Natural killer cell (primary cell): ENCODE measurements at regions not wholly inside any gene's neighbourhood (a gene's known extent, or its start where the extent isn't known, plus 50 kb on each side); places are given as distances from the start of the nearest gene placed in this dataset.

ENCODE experiments used
- ATAC-seq, 3 donors: fragments of 150-1000 bp in 2 of 3; fragments of 200-7000 bp in 1 of 3; cut with Tn5 transposase; 1 replicate in 1 of 3; 2 replicates in 2 of 3; pipeline ENCODE4 v1.10.0; 2021; ENCODE audit warnings: mild to moderate bottlenecking in 2 of 3, moderate library complexity in 2 of 3
- DNase-seq, 2 donors: peaks; one replicate each; pipeline versions ENCODE4 v3.0.0 to v3.0.0-alpha.2; 2013 to 2021; ENCODE audit warnings: mixed read lengths in 1 of 2
- H3K27ac ChIP-seq: one replicate; pipeline ENCODE4 v1.5.1; 2013; ENCODE audit warnings: mild to moderate bottlenecking, low read length
- H3K27me3 ChIP-seq: one replicate; pipeline ENCODE4 v1.6.1; 2013; ENCODE audit warnings: low read length; ENCODE audit not compliant: control insufficient read depth, insufficient read depth
- H3K36me3 ChIP-seq: one replicate; pipeline ENCODE4 v1.6.1; 2013; ENCODE audit warnings: low read length; ENCODE audit not compliant: control insufficient read depth, insufficient read depth
- H3K4me1 ChIP-seq: one replicate; pipeline ENCODE4 v1.6.1; 2013; ENCODE audit warnings: low read length; ENCODE audit not compliant: control insufficient read depth, insufficient read depth
- H3K4me3 ChIP-seq: one replicate; pipeline ENCODE4 v1.5.1; 2013; ENCODE audit warnings: low read length
- H3K9me3 ChIP-seq: one replicate; pipeline ENCODE4 v1.6.1; 2013; ENCODE audit warnings: low read length; ENCODE audit not compliant: control insufficient read depth, insufficient read depth
- H3K27ac Mint-ChIP-seq, 2 donors: one replicate each; pipeline ENCODE4 v1.8.0; 2022; ENCODE audit warnings: mild to moderate bottlenecking in 2 of 2, mixed read lengths in 2 of 2, moderate library complexity in 1 of 2
- H3K27me3 Mint-ChIP-seq, 2 donors: one replicate each; pipeline ENCODE4 v1.8.0; 2022; ENCODE audit warnings: low read depth in 2 of 2, mixed read lengths in 2 of 2
- H3K36me3 Mint-ChIP-seq: one replicate; pipeline ENCODE4 v1.8.0; 2022; ENCODE audit warnings: mixed read lengths
- H3K4me1 Mint-ChIP-seq, 2 donors: one replicate each; pipeline ENCODE4 v1.8.0; 2022; ENCODE audit warnings: mixed read lengths in 2 of 2
- H3K4me3 Mint-ChIP-seq: one replicate; pipeline ENCODE4 v1.8.0; 2022; ENCODE audit warnings: mild to moderate bottlenecking, moderate library complexity, mixed read lengths
- H3K9me3 Mint-ChIP-seq, 2 donors: one replicate each; pipeline ENCODE4 v1.8.0; 2022; ENCODE audit warnings: mixed read lengths in 2 of 2
- CTCF ChIP-seq: fragments of 200-600 bp; IDR thresholded peaks from one replicate; pipeline ENCODE4 v1.8.0; 2022; ENCODE audit warnings: antibody characterized with exemption
- WGBS: methylation state at CpG from one replicate; pipeline ENCODE4 v1.1.7; 2013; ENCODE audit warnings: missing lambda C conversion rate; ENCODE audit not compliant: insufficient coverage; 5-methylcytosine and 5-hydroxymethylcytosine counted together
- intact Hi-C: fragments of 100-400 bp; cut with micrococcal nuclease; formaldehyde crosslinking; loops from one replicate; pipeline ENCODE4 v1.14.2; 2022

GRCh38 chr2:220850116-220850515 lies 722.0 kb downstream of the EPHA4 start:
- Mint-ChIP-seq H3K9me3 (peaks cover 0 to 2% of the 10 kb centered on the region in 2 donors), H3K36me3 (no peaks in the 10 kb centered on the region), H3K27me3 (peaks cover 0 to 9% of the 10 kb centered on the region in 2 donors), H3K4me3 (no peak overlapping the region), H3K27ac (no peak overlapping the region), H3K4me1 (no peaks in the 10 kb centered on the region)
- Histone ChIP-seq H3K4me1 (no peaks in the 10 kb centered on the region), H3K36me3 (no peaks in the 10 kb centered on the region), H3K4me3 (no peak overlapping the region), H3K9me3 (no peaks in the 10 kb centered on the region), H3K27ac (no peak overlapping the region), H3K27me3 (no peaks in the 10 kb centered on the region)
- intact Hi-C loops, result no loop called here
- TF ChIP-seq CTCF, result no peak
- no peak for ATAC-seq
- DNase-seq, result no peak
- WGBS, result 88% methylated on average over 3 of the region's 3 CpGs

GRCh38 chr2:220855296-220855695 lies 716.8 kb downstream of the EPHA4 start:
- Histone ChIP-seq H3K27me3 (no peaks in the 10 kb centered on the region), H3K36me3 (no peaks in the 10 kb centered on the region), H3K9me3 (no peaks in the 10 kb centered on the region), H3K27ac (no peak overlapping the region), H3K4me3 (no peak overlapping the region), H3K4me1 (no peaks in the 10 kb centered on the region)
- H3K4me1 Mint-ChIP-seq, result no peaks in the 10 kb centered on the region
- H3K27ac Mint-ChIP-seq, result no peak overlapping the region
- H3K4me3 Mint-ChIP-seq, result no peak overlapping the region
- peaks cover 0 to 3% of the 10 kb centered on the region in 2 donors for H3K27me3 Mint-ChIP-seq
- ATAC-seq (no peak), DNase-seq (no peak)
- peaks cover 2 to 3% of the 10 kb centered on the region in 2 donors for H3K9me3 Mint-ChIP-seq
- 69% methylated on average over 1 of the region's 2 CpGs for WGBS
- intact Hi-C loops, result no loop called here
- H3K36me3 Mint-ChIP-seq, result no peaks in the 10 kb centered on the region
- TF ChIP-seq CTCF, result no peak

GRCh38 chr2:220856486-220856885 lies 715.6 kb downstream of the EPHA4 start:
- no peak overlapping the region for H3K27ac Mint-ChIP-seq
- Histone ChIP-seq H3K4me1 (no peaks in the 10 kb centered on the region), H3K27me3 (no peaks in the 10 kb centered on the region), H3K27ac (no peak overlapping the region), H3K4me3 (no peak overlapping the region), H3K9me3 (no peaks in the 10 kb centered on the region), H3K36me3 (no peaks in the 10 kb centered on the region)
- no peaks in the 10 kb centered on the region for H3K36me3 Mint-ChIP-seq
- 100% methylated on average over 1 of the region's 2 CpGs for WGBS
- H3K27me3 Mint-ChIP-seq, result peaks cover 0 to 3% of the 10 kb centered on the region in 2 donors
- H3K9me3 Mint-ChIP-seq, result peaks cover 2 to 3% of the 10 kb centered on the region in 2 donors
- H3K4me1 Mint-ChIP-seq, result no peaks in the 10 kb centered on the region
- no peak for ATAC-seq
- TF ChIP-seq CTCF, result no peak
- no peak for DNase-seq
- intact Hi-C loops, result no loop called here
- no peak overlapping the region for H3K4me3 Mint-ChIP-seq

- H3K4me1 Mint-ChIP-seq, result no peaks in the 10 kb centered on the region
- intact Hi-C loops, result no loop called here
- H3K27ac Mint-ChIP-seq, result no peak overlapping the region
- no peaks in the 10 kb centered on the region for H3K36me3 Mint-ChIP-seq
- no peaks in the 10 kb centered on the region for H3K4me1 ChIP-seq
- H3K27me3 ChIP-seq, result no peaks in the 10 kb centered on the region
- ATAC-seq (no peak), DNase-seq (no peak)
- H3K9me3 Mint-ChIP-seq, result peaks cover 2 to 3% of the 10 kb centered on the region in 2 donors
- H3K4me3 ChIP-seq, result no peak overlapping the region
- H3K36me3 ChIP-seq, result no peaks in the 10 kb centered on the region
- H3K27me3 Mint-ChIP-seq, result peaks cover 0 to 3% of the 10 kb centered on the region in 2 donors
- no peaks in the 10 kb centered on the region for H3K9me3 ChIP-seq
- no peak for TF ChIP-seq CTCF
- 77% methylated on average over 1 of the region's 1 CpG for WGBS
- H3K27ac ChIP-seq, result no peak overlapping the region
- H3K4me3 Mint-ChIP-seq, result no peak overlapping the region
Measured at GRCh38 chr2:220857368-220857767, 714.7 kb downstream of the EPHA4 start.
